CD4-positive, alpha-beta T cell treated with Interleukin-10 for 1 hour (primary cell): ENCODE measurements at regions not wholly inside any gene's neighbourhood (a gene's known extent, or its start where the extent isn't known, plus 50 kb on each side); places are given as distances from the start of the nearest gene placed in this dataset.

Source experiments
- DNase-seq: peaks from one replicate; pipeline ENCODE4 v3.0.0-alpha.2; 2020

DNA sequence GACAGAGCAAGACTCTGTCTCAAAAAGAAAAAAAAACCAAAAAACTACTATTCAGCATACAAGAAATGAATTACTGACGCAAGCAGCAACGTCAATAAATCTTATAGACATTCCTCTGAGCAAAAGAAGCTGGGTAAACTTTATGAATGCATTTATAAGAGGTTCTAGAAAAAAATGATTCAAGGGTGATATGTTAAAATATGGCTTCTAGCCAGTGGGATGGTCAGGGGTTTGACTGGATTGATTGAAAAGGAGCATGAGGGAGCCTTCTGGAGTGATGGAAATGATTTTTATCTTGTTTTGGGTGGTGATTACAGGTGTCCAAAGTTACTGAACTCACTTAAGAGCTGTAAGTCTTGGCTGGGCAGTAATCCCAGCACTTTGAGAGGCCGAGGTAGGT, 64.9 kb upstream of the SALL4 start:
- no peak for DNase-seq

DNA sequence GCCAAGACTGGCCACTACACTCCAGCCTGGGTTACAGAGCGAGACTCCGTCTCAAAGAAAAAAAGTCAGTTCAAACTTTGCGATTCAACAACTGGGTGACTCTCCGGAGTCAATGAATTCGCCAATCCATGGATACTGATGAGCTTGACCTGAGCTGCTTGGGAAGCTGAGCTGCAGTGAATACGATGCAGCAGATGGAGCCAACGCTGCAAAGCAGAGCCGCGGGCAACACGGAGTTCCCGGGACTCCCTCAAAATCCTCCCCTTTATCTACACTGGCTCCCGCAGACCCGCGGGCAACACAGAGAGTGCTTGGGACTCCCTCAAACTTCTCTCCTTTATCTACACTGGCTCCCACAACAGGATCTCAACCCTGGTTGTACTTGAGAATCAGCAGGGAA, 62.6 kb upstream of the SALL4 start:
- no peak for DNase-seq

DNA sequence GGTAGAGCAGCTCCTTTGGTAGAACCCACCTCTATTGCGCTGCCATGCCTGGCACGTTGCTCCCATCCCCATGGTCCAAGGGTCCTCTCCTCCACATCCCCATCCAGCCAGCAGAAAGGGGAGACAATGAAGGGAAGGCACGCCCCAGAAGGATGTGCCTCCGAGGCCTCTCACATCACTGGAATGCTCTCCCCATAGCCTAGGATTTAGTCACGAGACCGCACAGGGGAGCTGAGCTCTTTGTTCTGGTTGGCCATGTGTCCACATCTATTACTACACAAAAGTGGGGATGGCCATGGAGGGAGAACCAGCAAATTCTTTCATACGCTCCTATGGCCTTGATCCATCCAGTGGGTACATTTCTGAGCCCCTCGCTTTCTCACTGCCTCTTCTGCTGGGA, 60.5 kb upstream of the SALL4 start:
- DNase-seq, result no peak

DNA sequence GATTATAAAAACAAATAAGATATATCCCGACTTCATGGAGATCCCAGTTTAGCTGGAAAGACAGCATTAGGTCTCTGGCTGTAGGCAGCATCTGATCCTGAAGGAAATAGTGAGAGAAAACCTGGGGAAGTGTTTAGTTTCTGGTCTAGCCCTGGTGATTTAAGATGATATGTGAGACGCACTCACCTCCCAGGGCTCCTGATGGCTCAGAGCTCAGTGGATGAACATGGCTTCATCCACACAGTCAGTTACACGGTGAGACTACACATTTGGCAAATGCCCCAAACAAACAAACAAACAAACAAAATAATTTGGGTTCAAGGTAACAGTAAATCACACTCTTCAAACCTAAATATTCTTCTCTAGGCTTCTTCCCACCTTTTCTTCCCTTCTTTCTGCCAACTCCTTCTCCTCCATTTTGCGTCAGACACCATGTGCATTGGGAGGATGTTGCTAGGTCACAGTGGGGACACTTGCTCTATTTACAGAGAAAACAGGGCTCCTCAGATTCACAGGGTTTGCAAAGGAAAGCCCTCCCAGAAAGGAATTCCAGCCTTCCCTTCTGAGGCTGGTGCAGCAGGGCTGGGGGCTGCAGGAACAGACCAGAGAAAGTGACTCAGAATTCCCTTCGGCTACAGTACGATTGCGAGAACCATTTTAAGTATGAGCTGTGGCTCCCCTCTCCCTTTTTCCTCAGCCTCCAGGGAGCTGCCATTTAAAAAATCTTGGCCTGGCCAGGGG, 59.6 kb upstream of the SALL4 start:
- DNase-seq, result no peak

DNA sequence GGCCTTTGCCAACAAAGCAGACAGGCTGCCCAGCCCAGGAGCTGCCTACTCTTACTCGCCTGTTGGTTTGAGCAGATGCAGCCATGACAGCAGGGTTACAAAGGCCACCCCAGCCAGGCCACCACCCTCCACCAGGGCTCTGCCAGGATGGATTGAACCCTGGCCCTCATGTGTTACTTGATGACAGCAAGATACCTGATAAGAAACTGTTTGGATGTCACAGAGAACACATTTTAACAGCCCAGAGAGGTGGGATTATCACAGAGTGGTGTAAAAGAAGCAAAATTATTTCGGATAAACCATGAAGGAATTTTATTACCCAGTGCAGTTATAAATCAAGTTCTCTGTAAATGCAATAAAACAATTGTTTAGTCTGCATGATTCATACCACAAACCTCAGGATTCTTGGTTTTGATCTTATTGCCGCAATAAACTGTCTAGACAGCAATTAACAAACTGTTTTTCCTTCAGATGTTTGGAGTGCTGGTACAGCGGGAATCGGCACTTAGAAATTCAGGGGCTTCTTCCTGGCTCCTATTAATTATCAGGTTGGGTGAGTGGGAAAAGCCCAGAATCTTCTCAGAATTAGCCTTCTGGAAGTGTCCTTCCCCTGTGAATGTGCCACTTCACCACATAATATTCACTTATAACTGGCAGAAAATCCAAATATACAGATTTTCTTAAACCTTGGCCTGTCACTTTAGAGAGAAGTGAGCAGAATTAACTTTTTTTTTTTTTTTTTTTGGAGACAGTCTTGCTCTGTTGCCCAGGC, 58.0 kb upstream of the SALL4 start:
- no peak for DNase-seq

DNA sequence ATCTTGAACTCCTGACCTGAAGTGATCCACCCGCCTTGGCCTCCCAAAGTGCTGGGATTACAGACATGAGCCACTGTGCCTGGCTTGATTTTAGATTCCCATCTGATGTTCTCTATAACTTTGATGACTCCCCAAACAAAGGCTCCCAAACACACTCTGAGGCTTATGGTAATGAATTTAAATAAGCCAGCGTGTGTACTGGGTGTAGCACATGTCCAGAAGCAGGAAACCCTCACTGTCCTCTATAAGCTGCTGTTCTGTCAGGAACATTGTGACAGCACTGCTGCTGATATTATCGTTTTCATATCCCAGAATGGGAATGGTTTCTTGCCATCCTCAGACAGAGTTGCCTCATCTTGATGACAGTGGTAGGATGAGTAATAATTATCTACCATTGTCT, 54.1 kb upstream of the SALL4 start:
- DNase-seq, result no peak

DNA sequence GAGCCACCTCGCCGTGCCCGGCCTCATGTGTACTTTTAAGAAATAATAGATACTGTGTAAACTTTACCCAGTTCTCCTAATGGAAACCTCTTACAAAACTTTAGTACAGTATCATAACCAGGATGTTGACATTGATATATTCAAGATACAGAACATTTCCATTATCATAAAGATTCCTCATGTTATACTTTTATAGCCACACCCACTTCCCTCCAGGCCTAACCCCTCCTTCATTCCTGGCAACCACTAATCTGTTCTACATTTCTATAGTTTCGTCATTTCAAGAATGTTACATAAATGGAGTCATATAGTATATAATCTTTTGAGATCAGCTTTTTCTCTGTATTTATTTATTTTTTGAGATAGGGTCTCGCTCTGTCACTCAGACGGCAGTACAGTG, 52.6 kb upstream of the SALL4 start:
- no peak for DNase-seq
